ENCODE measurements at regions not wholly inside any gene's neighbourhood (a gene's known extent, or its start where the extent isn't known, plus 50 kb on each side); places are given as distances from the start of the nearest gene placed in this dataset.

DNA sequence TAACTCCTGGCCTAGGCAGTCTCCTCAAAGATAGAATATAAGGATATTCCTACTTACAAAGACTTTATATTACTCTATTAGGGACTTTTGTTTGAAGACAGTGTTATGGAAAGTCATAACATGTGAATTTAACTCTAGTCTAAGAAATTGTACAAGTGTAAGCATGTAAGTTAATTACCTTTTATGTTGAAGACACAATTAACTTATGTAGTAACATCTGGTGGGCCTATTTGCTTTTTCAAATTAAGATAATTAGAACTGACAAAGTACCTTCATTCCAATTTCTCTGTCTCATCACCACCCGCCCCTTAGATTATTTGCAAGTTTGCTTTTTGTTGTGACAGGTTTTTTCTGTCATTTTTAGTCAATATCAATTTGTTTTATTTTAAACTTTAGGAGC lies 126.0 kb upstream of the THSD7A start:
- no peak for DNase-seq (ENCODE audit: low spot score in 2 of 2)
- Histone ChIP-seq H3K4me1 (no peaks in the 10 kb centered on the region), H3K4me3 (no peak overlapping the region), H3K36me3 (no peaks in the 10 kb centered on the region), H3K27ac (no peak overlapping the region), H3K27me3 (no peaks in the 10 kb centered on the region), H3K9me3 (no peaks in the 10 kb centered on the region)
- WGBS: 70% methylated on average over 1 of the region's 1 CpG
- TF ChIP-seq POLR2A (IDR thresholded peaks at IDR 0.05): no peak
- no peak for TF ChIP-seq POLR2AphosphoS5 (IDR thresholded peaks at IDR 0.05)
- TF ChIP-seq, protein P1, sequence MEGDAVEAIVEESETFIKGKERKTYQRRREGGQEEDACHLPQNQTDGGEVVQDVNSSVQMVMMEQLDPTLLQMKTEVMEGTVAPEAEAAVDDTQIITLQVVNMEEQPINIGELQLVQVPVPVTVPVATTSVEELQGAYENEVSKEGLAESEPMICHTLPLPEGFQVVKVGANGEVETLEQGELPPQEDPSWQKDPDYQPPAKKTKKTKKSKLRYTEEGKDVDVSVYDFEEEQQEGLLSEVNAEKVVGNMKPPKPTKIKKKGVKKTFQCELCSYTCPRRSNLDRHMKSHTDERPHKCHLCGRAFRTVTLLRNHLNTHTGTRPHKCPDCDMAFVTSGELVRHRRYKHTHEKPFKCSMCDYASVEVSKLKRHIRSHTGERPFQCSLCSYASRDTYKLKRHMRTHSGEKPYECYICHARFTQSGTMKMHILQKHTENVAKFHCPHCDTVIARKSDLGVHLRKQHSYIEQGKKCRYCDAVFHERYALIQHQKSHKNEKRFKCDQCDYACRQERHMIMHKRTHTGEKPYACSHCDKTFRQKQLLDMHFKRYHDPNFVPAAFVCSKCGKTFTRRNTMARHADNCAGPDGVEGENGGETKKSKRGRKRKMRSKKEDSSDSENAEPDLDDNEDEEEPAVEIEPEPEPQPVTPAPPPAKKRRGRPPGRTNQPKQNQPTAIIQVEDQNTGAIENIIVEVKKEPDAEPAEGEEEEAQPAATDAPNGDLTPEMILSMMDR (IDR thresholded peaks at IDR 0.05): no peak
- no peak for TF ChIP-seq EP300 (IDR thresholded peaks at IDR 0.05)

DNA sequence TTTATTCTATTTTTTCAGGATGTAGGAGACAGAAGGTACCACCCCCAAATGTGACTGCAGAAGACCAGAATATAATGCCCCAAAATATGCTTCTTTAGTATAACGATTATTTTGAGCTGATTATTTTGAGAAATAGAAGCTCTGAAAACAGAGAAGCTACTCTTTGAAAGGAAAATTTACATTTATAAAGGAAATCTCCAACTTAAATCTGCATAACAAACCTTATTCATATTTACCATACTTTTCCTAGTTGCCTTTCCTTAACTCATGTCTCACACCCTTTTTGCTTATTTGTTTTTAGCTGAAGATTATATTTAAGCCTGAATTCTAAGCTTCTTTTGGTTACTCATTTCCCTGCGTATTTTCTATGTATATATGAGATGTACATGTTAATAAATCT lies 127.1 kb upstream of the THSD7A start:
- no peak for DNase-seq (ENCODE audit: low spot score in 2 of 2)
- TF ChIP-seq EP300 (IDR thresholded peaks at IDR 0.05) (no peak), POLR2AphosphoS5 (IDR thresholded peaks at IDR 0.05) (no peak), POLR2A (IDR thresholded peaks at IDR 0.05) (no peak)
- TF ChIP-seq, protein P1 (IDR thresholded peaks at IDR 0.05): no peak
- H3K9me3 ChIP-seq: no peaks in the 10 kb centered on the region
- H3K27me3 ChIP-seq: no peaks in the 10 kb centered on the region
- H3K27ac ChIP-seq: no peak overlapping the region
- no peaks in the 10 kb centered on the region for H3K36me3 ChIP-seq
- no peak overlapping the region for H3K4me3 ChIP-seq
- no peaks in the 10 kb centered on the region for H3K4me1 ChIP-seq
- WGBS: 84% methylated on average over 2 of the region's 2 CpGs

DNA sequence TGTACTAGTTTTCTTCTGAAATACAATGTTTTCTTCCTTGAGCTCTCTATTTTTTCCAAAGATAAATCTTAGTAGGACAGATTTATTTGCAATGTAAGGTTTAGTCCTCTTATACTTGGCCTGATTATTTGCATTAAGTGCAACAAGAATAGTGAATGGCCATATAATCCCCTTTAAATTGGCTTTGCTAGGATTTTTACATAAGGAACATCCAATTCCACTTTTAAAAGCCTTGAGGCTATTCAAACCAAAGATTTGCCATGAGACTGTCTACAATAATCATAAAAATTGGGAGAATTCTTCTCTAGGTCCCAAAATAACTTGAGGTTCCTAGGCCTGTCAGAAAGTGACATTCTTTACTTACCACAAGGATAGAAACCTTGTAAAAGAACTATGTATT lies 128.6 kb upstream of the THSD7A start:
- no peaks in the 10 kb centered on the region for H3K36me3 ChIP-seq
- DNase-seq (ENCODE audit: low spot score in 2 of 2): no peak
- no peak overlapping the region for H3K4me3 ChIP-seq
- no peaks in the 10 kb centered on the region for H3K4me1 ChIP-seq
- no peaks in the 10 kb centered on the region for H3K27me3 ChIP-seq
- TF ChIP-seq EP300 (IDR thresholded peaks at IDR 0.05) (no peak), POLR2AphosphoS5 (IDR thresholded peaks at IDR 0.05) (no peak), POLR2A (IDR thresholded peaks at IDR 0.05) (no peak)
- no peak overlapping the region for H3K27ac ChIP-seq
- no peaks in the 10 kb centered on the region for H3K9me3 ChIP-seq

DNA sequence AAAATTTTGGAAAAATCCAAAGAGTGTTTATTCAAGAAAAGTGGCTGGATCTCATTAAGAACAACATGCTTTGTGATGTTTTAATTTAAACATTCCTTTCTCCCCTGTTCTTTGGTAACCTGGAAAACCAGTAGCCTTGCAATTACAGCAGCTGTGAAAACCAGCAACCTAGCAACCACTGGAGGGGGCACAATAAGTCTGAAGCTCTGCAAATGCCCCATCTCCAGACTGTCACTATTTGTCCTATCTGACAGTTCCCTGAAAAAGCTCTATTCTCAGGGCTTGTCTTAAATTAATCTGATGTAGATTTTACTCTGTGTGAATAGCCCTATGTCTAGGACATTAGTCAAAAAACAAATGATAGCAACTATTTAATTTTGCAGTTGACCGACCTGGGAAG lies 137.6 kb upstream of the THSD7A start:
- Histone ChIP-seq H3K4me1 (no peaks in the 10 kb centered on the region), H3K4me3 (no peak overlapping the region), H3K9me3 (no peaks in the 10 kb centered on the region), H3K27me3 (no peaks in the 10 kb centered on the region), H3K27ac (no peak overlapping the region), H3K36me3 (no peaks in the 10 kb centered on the region)
- TF ChIP-seq POLR2AphosphoS5 (IDR thresholded peaks at IDR 0.05) (no peak), EP300 (IDR thresholded peaks at IDR 0.05) (no peak), POLR2A (IDR thresholded peaks at IDR 0.05) (no peak)
- WGBS: 81% methylated on average over 1 of the region's 1 CpG
- DNase-seq (ENCODE audit: low spot score in 2 of 2): no peak

DNA sequence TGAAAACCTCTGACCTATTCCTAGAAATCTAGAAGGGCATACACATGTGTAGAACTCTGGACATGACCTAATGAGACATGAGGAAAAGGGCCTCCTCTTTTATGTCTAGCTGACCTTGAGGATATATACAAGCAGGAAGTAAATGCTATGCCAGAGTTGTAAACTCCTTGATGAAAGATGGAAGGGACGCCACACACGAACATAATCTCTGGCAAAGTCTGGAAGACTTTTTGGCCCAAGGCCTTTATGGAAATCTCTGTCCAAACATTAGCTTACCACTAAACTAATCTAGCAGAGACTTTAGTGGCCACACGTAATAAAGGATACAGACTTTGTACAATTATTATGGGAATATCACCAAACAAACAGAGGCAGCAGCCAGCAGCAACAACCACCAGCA lies 138.1 kb upstream of the THSD7A start:
- H3K27me3 ChIP-seq: no peaks in the 10 kb centered on the region
- no peaks in the 10 kb centered on the region for H3K9me3 ChIP-seq
- H3K27ac ChIP-seq: no peak overlapping the region
- no peak for DNase-seq (ENCODE audit: low spot score in 2 of 2)
- H3K36me3 ChIP-seq: no peaks in the 10 kb centered on the region
- H3K4me1 ChIP-seq: no peaks in the 10 kb centered on the region
- H3K4me3 ChIP-seq: no peak overlapping the region
- TF ChIP-seq POLR2AphosphoS5 (IDR thresholded peaks at IDR 0.05) (no peak), POLR2A (IDR thresholded peaks at IDR 0.05) (no peak), EP300 (IDR thresholded peaks at IDR 0.05) (no peak)
- TF ChIP-seq, protein P1 (IDR thresholded peaks at IDR 0.05): no peak
- WGBS: 41% methylated on average over 3 of the region's 3 CpGs

DNA sequence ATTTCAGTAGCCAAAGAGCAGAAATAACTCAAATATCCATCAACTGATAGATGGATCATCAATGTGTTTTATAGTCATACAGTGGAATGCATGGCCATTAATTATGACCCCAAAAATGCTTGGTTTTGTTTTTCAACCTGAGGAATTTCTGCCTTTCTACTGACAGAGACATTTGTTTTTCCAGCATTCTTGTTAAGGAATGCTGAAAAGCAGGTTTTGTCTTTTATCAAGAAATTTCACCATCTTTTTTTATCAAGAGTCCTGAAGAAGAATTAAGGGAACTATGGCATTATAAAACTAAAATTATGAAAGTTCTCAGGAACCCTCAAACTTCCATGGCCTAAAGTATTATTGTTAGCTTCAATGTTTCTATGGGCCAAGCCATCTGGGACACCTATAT lies 153.4 kb upstream of the THSD7A start:
- Histone ChIP-seq H3K27me3 (no peaks in the 10 kb centered on the region), H3K9me3 (peaks cover 14% of the 10 kb centered on the region)
- DNase-seq (ENCODE audit: low spot score in 2 of 2): no peak

More for the DNA sequence above, 153.4 kb upstream of the THSD7A start:
- Histone ChIP-seq H3K36me3 (no peaks in the 10 kb centered on the region), H3K27ac (no peak overlapping the region), H3K4me3 (no peak overlapping the region), H3K4me1 (no peaks in the 10 kb centered on the region)
- TF ChIP-seq, protein P1 (IDR thresholded peaks at IDR 0.05): no peak
- TF ChIP-seq EP300 (IDR thresholded peaks at IDR 0.05) (no peak), POLR2A (IDR thresholded peaks at IDR 0.05) (no peak), POLR2AphosphoS5 (IDR thresholded peaks at IDR 0.05) (no peak)
